HG03354 (cell line): ENCODE measurements at regions not wholly inside any gene's neighbourhood (a gene's known extent, or its start where the extent isn't known, plus 50 kb on each side); places are given as distances from the start of the nearest gene placed in this dataset.
"Not testable (repeated sequence)": the region's sequence is repeated elsewhere in the genome, so short reads cannot be mapped to it uniquely, and the experiment has no call there.

ENCODE experiments used
- ATAC-seq: cut with Tn5 transposase; IDR thresholded peaks from one replicate; pipeline ENCODE4 v1.9.1; 2021; ENCODE audit warnings: mild to moderate bottlenecking; ENCODE audit not compliant: unreplicated experiment, poor library complexity, severe bottlenecking

GRCh38 chr10:3886641-3887251 is 101.7 kb upstream of the KLF6 start:
- ATAC-seq = peak; percentile 59

GRCh38 chr10:3886191-3886590 is 101.2 kb upstream of the KLF6 start:
- no peak for ATAC-seq

- ATAC-seq = no peak
Measured at GRCh38 chr10:3882855-3883254, 97.8 kb upstream of the KLF6 start.

GRCh38 chr10:3881622-3882021 is 96.6 kb upstream of the KLF6 start:
- ATAC-seq = no peak

GRCh38 chr10:3879073-3879472 is 94.1 kb upstream of the KLF6 start:
- ATAC-seq = no peak

GRCh38 chr10:3877211-3878000 is 92.4 kb upstream of the KLF6 start:
- ATAC-seq = no peak

- no peak for ATAC-seq
Measured at GRCh38 chr10:3876350-3876962, 91.4 kb upstream of the KLF6 start.

GRCh38 chr10:3875842-3876235 is 90.8 kb upstream of the KLF6 start:
- no peak for ATAC-seq

- ATAC-seq = peak; percentile 73
Measured at GRCh38 chr10:3874990-3875841, 90.2 kb upstream of the KLF6 start.

GRCh38 chr10:3874610-3874989 is 89.6 kb upstream of the KLF6 start:
- ATAC-seq = not testable (repeated sequence)

GRCh38 chr10:3873728-3874461 is 88.9 kb upstream of the KLF6 start:
- peak; percentile 72 for ATAC-seq

GRCh38 chr10:3872712-3873329 is 87.8 kb upstream of the KLF6 start:
- no peak for ATAC-seq

- no peak for ATAC-seq
Measured at GRCh38 chr10:3871424-3871996, 86.5 kb upstream of the KLF6 start.

- peak; percentile 26 for ATAC-seq
Measured at GRCh38 chr10:3869036-3869435, 84.0 kb upstream of the KLF6 start.

GRCh38 chr10:3868271-3868664 is 83.3 kb upstream of the KLF6 start:
- peak; percentile 68 for ATAC-seq

GRCh38 chr10:3867454-3868270 is 82.7 kb upstream of the KLF6 start:
- ATAC-seq = no peak

- peak; percentile 32 for ATAC-seq
Measured at GRCh38 chr10:3866332-3866731, 81.3 kb upstream of the KLF6 start.

- peak; percentile 30 for ATAC-seq
Measured at GRCh38 chr10:3865565-3865964, 80.6 kb upstream of the KLF6 start.
